WTC11 (cell line): ENCODE measurements at regions not wholly inside any gene's neighbourhood (a gene's known extent, or its start where the extent isn't known, plus 50 kb on each side); places are given as distances from the start of the nearest gene placed in this dataset.

Experiments
- ESRRA ChIP-seq: sonication (generic); formaldehyde crosslinking; IDR thresholded peaks from 2 replicates; pipeline ENCODE4 v1.8.1; 2022; ENCODE audit warnings: mild to moderate bottlenecking, missing genetic modification reagents, borderline replicate concordance
- FOXJ3 ChIP-seq: sonication (generic); formaldehyde crosslinking; IDR thresholded peaks from 2 replicates; pipeline ENCODE4 v1.9.0; 2021; ENCODE audit warnings: missing genetic modification reagents, mild to moderate bottlenecking, borderline replicate concordance
- SP1 ChIP-seq: sonication (generic); formaldehyde crosslinking; conservative IDR thresholded peaks from 2 replicates; pipeline ENCODE4 v1.8.1; 2022; ENCODE audit warnings: missing genetic modification reagents
- TCF7 ChIP-seq: sonication (generic); formaldehyde crosslinking; IDR thresholded peaks from 2 replicates; pipeline ENCODE4 v1.8.0; 2022; ENCODE audit warnings: mild to moderate bottlenecking, low read depth, missing genetic modification reagents, moderate library complexity
- ZNF121 ChIP-seq: sonication (generic); formaldehyde crosslinking; IDR thresholded peaks from 2 replicates; pipeline ENCODE4 v1.8.0; 2023; ENCODE audit warnings: missing genetic modification reagents
- TF ChIP-seq, protein P1 (sequence below): sonication (generic); formaldehyde crosslinking; IDR thresholded peaks from 2 replicates; pipeline ENCODE4 v1.8.0; 2022; ENCODE audit warnings: mild to moderate bottlenecking, missing genetic modification reagents
- TF ChIP-seq, protein P2 (sequence below): sonication (generic); formaldehyde crosslinking; conservative IDR thresholded peaks from 2 replicates; pipeline ENCODE4 v1.8.1; 2022; ENCODE audit warnings: mild to moderate bottlenecking, missing genetic modification reagents
- TF ChIP-seq, protein P3 (sequence below): fragments of 200-600 bp; IDR thresholded peaks from 2 replicates; pipeline ENCODE4 v1.8.0; 2022; ENCODE audit warnings: antibody characterized with exemption
- TF ChIP-seq, protein P4 (sequence below): sonication (generic); formaldehyde crosslinking; IDR thresholded peaks from 2 replicates; pipeline ENCODE4 v1.8.0; 2023; ENCODE audit warnings: missing genetic modification reagents, mild to moderate bottlenecking, borderline replicate concordance

DNA sequence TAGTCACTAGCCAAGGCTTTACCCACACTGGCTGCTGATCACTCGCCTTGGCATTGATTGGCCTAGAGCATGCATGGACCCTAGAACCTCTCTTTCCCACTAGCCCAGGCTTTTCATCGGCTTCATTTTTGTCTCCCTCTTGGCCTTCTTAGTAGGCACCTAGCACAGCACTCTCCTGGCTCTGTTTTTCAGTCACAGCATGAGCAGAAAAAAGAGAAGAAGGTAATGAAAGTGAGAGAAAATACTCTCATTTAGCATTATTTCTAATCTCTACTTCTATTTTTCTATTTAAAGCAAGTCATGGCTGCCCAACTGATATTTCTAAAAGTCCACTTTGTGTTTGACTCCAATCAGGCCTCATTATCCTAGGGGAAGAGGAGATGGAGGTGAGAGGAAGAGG lies 267.2 kb downstream of the FBXO8 start:
- TF ChIP-seq, protein P1, sequence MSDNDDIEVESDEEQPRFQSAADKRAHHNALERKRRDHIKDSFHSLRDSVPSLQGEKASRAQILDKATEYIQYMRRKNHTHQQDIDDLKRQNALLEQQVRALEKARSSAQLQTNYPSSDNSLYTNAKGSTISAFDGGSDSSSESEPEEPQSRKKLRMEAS (CRISPR knock-in tag), result no peak
- TF ChIP-seq, protein P2, sequence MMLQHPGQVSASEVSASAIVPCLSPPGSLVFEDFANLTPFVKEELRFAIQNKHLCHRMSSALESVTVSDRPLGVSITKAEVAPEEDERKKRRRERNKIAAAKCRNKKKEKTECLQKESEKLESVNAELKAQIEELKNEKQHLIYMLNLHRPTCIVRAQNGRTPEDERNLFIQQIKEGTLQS (CRISPR knock-in tag), result no peak
- TF ChIP-seq, protein P3, sequence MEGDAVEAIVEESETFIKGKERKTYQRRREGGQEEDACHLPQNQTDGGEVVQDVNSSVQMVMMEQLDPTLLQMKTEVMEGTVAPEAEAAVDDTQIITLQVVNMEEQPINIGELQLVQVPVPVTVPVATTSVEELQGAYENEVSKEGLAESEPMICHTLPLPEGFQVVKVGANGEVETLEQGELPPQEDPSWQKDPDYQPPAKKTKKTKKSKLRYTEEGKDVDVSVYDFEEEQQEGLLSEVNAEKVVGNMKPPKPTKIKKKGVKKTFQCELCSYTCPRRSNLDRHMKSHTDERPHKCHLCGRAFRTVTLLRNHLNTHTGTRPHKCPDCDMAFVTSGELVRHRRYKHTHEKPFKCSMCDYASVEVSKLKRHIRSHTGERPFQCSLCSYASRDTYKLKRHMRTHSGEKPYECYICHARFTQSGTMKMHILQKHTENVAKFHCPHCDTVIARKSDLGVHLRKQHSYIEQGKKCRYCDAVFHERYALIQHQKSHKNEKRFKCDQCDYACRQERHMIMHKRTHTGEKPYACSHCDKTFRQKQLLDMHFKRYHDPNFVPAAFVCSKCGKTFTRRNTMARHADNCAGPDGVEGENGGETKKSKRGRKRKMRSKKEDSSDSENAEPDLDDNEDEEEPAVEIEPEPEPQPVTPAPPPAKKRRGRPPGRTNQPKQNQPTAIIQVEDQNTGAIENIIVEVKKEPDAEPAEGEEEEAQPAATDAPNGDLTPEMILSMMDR, result no peak
- TF ChIP-seq ZNF121 (no peak), TCF7 (CRISPR knock-in tag) (no peak), FOXJ3 (CRISPR knock-in tag) (no peak), ESRRA (CRISPR knock-in tag) (no peak), SP1 (CRISPR knock-in tag) (no peak)
- TF ChIP-seq, protein P4, sequence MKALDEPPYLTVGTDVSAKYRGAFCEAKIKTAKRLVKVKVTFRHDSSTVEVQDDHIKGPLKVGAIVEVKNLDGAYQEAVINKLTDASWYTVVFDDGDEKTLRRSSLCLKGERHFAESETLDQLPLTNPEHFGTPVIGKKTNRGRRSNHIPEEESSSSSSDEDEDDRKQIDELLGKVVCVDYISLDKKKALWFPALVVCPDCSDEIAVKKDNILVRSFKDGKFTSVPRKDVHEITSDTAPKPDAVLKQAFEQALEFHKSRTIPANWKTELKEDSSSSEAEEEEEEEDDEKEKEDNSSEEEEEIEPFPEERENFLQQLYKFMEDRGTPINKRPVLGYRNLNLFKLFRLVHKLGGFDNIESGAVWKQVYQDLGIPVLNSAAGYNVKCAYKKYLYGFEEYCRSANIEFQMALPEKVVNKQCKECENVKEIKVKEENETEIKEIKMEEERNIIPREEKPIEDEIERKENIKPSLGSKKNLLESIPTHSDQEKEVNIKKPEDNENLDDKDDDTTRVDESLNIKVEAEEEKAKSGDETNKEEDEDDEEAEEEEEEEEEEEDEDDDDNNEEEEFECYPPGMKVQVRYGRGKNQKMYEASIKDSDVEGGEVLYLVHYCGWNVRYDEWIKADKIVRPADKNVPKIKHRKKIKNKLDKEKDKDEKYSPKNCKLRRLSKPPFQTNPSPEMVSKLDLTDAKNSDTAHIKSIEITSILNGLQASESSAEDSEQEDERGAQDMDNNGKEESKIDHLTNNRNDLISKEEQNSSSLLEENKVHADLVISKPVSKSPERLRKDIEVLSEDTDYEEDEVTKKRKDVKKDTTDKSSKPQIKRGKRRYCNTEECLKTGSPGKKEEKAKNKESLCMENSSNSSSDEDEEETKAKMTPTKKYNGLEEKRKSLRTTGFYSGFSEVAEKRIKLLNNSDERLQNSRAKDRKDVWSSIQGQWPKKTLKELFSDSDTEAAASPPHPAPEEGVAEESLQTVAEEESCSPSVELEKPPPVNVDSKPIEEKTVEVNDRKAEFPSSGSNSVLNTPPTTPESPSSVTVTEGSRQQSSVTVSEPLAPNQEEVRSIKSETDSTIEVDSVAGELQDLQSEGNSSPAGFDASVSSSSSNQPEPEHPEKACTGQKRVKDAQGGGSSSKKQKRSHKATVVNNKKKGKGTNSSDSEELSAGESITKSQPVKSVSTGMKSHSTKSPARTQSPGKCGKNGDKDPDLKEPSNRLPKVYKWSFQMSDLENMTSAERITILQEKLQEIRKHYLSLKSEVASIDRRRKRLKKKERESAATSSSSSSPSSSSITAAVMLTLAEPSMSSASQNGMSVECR (CRISPR knock-in tag), result no peak
